ENCODE measurements at regions not wholly inside any gene's neighbourhood (a gene's known extent, or its start where the extent isn't known, plus 50 kb on each side); places are given as distances from the start of the nearest gene placed in this dataset.

DNA sequence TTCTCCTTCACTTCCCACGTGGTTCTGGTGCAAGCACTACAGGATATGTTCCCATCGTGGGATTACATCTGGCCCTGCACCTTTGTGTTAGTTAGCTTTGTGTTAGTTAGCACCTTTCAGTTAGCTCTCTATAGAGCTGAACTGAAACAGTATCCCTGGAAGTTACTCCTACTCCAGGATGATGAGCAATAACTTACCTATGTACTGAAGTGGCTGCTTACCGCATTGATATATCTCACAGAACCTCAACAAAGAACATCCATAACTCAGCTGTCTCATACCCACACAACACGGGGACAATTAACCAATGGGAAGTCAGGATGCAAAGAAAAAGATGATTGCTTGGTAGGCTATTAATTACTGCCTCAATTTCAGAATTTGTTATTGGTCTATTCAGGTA is 146.6 kb downstream of the ASCL4 start:
- no peak for ATAC-seq
- intact Hi-C loops (cut with DNase I): no loop called here
- TF ChIP-seq, protein P1, sequence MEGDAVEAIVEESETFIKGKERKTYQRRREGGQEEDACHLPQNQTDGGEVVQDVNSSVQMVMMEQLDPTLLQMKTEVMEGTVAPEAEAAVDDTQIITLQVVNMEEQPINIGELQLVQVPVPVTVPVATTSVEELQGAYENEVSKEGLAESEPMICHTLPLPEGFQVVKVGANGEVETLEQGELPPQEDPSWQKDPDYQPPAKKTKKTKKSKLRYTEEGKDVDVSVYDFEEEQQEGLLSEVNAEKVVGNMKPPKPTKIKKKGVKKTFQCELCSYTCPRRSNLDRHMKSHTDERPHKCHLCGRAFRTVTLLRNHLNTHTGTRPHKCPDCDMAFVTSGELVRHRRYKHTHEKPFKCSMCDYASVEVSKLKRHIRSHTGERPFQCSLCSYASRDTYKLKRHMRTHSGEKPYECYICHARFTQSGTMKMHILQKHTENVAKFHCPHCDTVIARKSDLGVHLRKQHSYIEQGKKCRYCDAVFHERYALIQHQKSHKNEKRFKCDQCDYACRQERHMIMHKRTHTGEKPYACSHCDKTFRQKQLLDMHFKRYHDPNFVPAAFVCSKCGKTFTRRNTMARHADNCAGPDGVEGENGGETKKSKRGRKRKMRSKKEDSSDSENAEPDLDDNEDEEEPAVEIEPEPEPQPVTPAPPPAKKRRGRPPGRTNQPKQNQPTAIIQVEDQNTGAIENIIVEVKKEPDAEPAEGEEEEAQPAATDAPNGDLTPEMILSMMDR (IDR thresholded peaks at IDR 0.05): no peak
- H3K36me3 ChIP-seq: no peaks in the 10 kb centered on the region
- DNase-seq: no peak
- no peaks in the 10 kb centered on the region for H3K4me1 ChIP-seq
- peaks cover 9 to 65% (median 35%) of the 10 kb centered on the region in 7 donors for H3K27me3 ChIP-seq
- H3K9me3 ChIP-seq: no peaks in the 10 kb centered on the region
- no peak overlapping the region for H3K27ac ChIP-seq
- no peak overlapping the region for H3K4me3 ChIP-seq
- 47 to 53% methylated on average over 4 of the region's 4 CpGs for WGBS, 2 donors

DNA sequence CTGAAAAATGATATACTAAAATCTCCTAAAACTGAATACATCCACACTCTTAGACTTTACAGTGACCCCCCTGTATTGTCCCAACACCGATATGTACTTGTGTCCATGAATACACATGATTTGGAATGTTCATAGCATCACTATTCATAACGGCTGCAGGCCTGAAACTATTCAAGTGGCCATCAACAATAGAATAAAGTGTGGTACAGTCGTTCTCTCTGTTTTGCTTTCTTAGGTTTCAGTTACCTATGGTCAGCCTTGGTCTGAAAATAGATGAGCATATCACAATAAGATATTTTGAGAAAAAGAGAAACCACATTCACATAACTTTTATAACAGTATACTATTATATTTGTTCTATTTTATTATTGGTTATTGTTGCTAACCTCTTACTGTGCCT is 150.6 kb downstream of the ASCL4 start:
- no peaks in the 10 kb centered on the region for H3K4me1 ChIP-seq
- 65 to 73% methylated on average over 3 of the region's 3 CpGs for WGBS, 2 donors
- H3K27me3 ChIP-seq: peaks cover 0 to 50% (median 36%) of the 10 kb centered on the region in 7 donors
- no peak overlapping the region for H3K4me3 ChIP-seq
- DNase-seq: no peak
- no peak for ATAC-seq
- intact Hi-C loops (cut with DNase I): no loop called here
- H3K9me3 ChIP-seq: no peaks in the 10 kb centered on the region
- H3K36me3 ChIP-seq: no peaks in the 10 kb centered on the region
- TF ChIP-seq, protein P1 (IDR thresholded peaks at IDR 0.05): no peak
- no peak overlapping the region for H3K27ac ChIP-seq

DNA sequence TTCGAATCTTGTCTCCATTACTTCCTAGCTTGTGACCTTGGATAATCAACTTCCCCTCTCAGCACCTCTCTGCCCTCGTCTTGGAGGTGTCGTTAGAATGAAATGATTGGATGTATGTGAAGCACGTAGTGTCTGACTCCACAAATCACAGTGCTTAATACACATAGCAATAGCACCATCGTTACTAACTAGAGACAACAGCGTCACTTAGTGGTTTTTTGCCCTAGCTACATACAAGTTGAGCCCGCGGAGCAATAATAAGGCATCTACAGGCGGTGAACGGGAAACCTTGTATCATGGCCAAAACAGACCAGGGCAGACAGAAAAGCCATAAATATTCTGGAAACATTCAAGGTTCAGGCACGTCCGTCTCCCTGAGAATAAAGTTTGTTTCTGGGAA is 154.9 kb downstream of the ASCL4 start:
- Histone ChIP-seq H3K9me3 (no peaks in the 10 kb centered on the region), H3K4me3 (no peak overlapping the region), H3K36me3 (no peaks in the 10 kb centered on the region), H3K27me3 (peaks cover 0 to 51% (median 28%) of the 10 kb centered on the region in 7 donors), H3K27ac (no peak overlapping the region), H3K4me1 (no peaks in the 10 kb centered on the region)
- intact Hi-C loops (cut with DNase I): no loop called here
- DNase-seq: no peak
- no peak for ATAC-seq
- WGBS, 2 donors: 33 to 51% methylated on average over 12 of the region's 12 CpGs
- TF ChIP-seq, protein P1 (IDR thresholded peaks at IDR 0.05): peak in 2 of 9 donors; percentile 12 to 14

DNA sequence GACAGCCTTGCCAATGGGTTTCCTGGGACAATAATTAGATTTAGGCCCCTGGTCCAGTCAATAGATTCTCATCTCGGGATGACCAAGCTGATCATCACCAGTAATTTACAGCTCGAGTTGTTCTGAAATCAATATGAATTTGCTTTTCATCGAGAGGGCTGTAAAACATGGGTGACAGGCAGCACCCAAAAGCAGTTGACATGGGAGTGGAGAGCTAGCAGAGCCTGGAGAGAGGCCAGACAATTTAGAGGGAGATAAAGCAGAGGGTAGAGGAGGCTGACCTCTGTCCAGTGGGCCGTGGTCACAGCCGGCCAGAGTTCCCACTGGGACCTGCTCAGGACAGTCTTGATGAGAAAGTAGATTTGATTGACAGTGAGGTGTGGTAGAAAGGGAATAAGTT is 157.3 kb downstream of the ASCL4 start:
- no peaks in the 10 kb centered on the region for H3K9me3 ChIP-seq
- intact Hi-C loops (cut with DNase I): no loop called here
- WGBS, 2 donors: 50 to 54% methylated on average over 5 of the region's 5 CpGs
- no peaks in the 10 kb centered on the region for H3K4me1 ChIP-seq
- H3K27me3 ChIP-seq: peaks cover 0 to 70% (median 40%) of the 10 kb centered on the region in 7 donors
- H3K36me3 ChIP-seq: no peaks in the 10 kb centered on the region
- H3K4me3 ChIP-seq: no peak overlapping the region
- no peak for ATAC-seq
- H3K27ac ChIP-seq: no peak overlapping the region
- no peak for DNase-seq
- TF ChIP-seq, protein P1 (IDR thresholded peaks at IDR 0.05): no peak

All from heart right ventricle (tissue), 16 donors.